Neural crest cell (in vitro differentiated cells): ENCODE measurements at regions not wholly inside any gene's neighbourhood (a gene's known extent, or its start where the extent isn't known, plus 50 kb on each side); places are given as distances from the start of the nearest gene placed in this dataset.
"Not testable (repeated sequence)": the region's sequence is repeated elsewhere in the genome, so short reads cannot be mapped to it uniquely, and the experiment has no call there.

Source experiments
- DNase-seq: peaks from one replicate; pipeline ENCODE4 v3.0.0; 2021; ENCODE audit warnings: low read depth, mixed read lengths, low spot score
- H3K27ac Mint-ChIP-seq: one replicate; pipeline ENCODE4 v1.8.0; 2021; ENCODE audit warnings: mild to moderate bottlenecking, mixed read lengths; ENCODE audit not compliant: unreplicated experiment
- H3K27me3 Mint-ChIP-seq: 2 replicates; pipeline ENCODE4 v1.8.0; 2021; ENCODE audit warnings: low read depth, mild to moderate bottlenecking, mixed read lengths
- H3K36me3 Mint-ChIP-seq: 2 replicates; pipeline ENCODE4 v1.8.0; 2021; ENCODE audit warnings: low read depth, mild to moderate bottlenecking, mixed read lengths
- H3K4me1 Mint-ChIP-seq: 2 replicates; pipeline ENCODE4 v1.8.0; 2021; ENCODE audit warnings: mixed read lengths
- H3K4me3 Mint-ChIP-seq: one replicate; pipeline ENCODE4 v1.8.0; 2021; ENCODE audit warnings: mild to moderate bottlenecking, mixed read lengths
- H3K9me3 Mint-ChIP-seq: 2 replicates; pipeline ENCODE4 v1.8.0; 2021; ENCODE audit warnings: mixed read lengths
- CTCF ChIP-seq: fragments of 200-600 bp; sonication (generic); conservative IDR thresholded peaks from 2 replicates; pipeline ENCODE4 v1.5.0; 2021; ENCODE audit warnings: antibody characterized with exemption, mild to moderate bottlenecking

GRCh38 chr6:71229477-71229876, 59.1 kb upstream of the OGFRL1 start:
- H3K27me3 Mint-ChIP-seq, result no peaks in the 10 kb centered on the region
- no peaks in the 10 kb centered on the region for H3K9me3 Mint-ChIP-seq
- no peak for DNase-seq
- H3K4me1 Mint-ChIP-seq, result no peaks in the 10 kb centered on the region
- no peak overlapping the region for H3K27ac Mint-ChIP-seq
- H3K4me3 Mint-ChIP-seq, result no peak overlapping the region
- H3K36me3 Mint-ChIP-seq, result no peaks in the 10 kb centered on the region
- TF ChIP-seq CTCF, result no peak

GRCh38 chr6:71232890-71233289, 55.7 kb upstream of the OGFRL1 start:
- H3K36me3 Mint-ChIP-seq, DNase-seq, H3K4me3 Mint-ChIP-seq, H3K27me3 Mint-ChIP-seq, H3K9me3 Mint-ChIP-seq, H3K27ac Mint-ChIP-seq, H3K4me1 Mint-ChIP-seq: not testable (repeated sequence)

- DNase-seq, result no peak
- peaks cover 9% of the 10 kb centered on the region for H3K4me1 Mint-ChIP-seq
- no peaks in the 10 kb centered on the region for H3K36me3 Mint-ChIP-seq
Observed at GRCh38 chr6:71236926-71237434, 51.6 kb upstream of the OGFRL1 start.

GRCh38 chr6:71238351-71238750, 50.3 kb upstream of the OGFRL1 start:
- H3K4me1 Mint-ChIP-seq, result peaks cover 9% of the 10 kb centered on the region
- H3K9me3 Mint-ChIP-seq, result peaks cover 15% of the 10 kb centered on the region
- H3K27ac Mint-ChIP-seq, result no peak overlapping the region
- H3K4me3 Mint-ChIP-seq, result no peak overlapping the region
- peaks cover 6% of the 10 kb centered on the region for H3K36me3 Mint-ChIP-seq
- no peak for TF ChIP-seq CTCF
- no peak for DNase-seq
- no peaks in the 10 kb centered on the region for H3K27me3 Mint-ChIP-seq

More at GRCh38 chr6:71236926-71237434, 51.6 kb upstream of the OGFRL1 start:
- no peak for TF ChIP-seq CTCF
- Mint-ChIP-seq H3K9me3 (peaks cover 8% of the 10 kb centered on the region), H3K27me3 (no peaks in the 10 kb centered on the region), H3K4me3 (no peak overlapping the region), H3K27ac (no peak overlapping the region)
